ENCODE measurements at regions not wholly inside any gene's neighbourhood (a gene's known extent, or its start where the extent isn't known, plus 50 kb on each side); places are given as distances from the start of the nearest gene placed in this dataset.

DNA sequence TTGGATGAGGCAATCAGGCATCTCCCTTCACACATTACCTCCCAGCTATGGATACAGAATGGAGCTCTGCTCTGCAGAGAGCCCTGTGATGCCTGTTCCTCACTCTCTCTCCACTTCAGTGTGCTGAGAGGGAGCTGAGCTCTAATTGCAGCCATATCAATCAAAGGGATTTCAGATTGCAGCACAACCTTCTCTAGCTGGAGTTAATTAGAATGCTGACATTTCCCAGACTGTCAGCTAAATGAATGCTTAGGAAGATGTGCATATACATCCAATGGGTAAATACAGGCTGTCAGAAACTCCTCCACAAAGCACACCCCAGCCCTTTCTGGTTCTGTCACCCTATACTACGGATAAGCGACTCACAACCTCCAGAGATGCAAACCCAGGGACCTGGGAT lies 402.6 kb downstream of the EIPR1 start:
- DNase-seq, result no peak

GRCh38 chr2:2960441-2961133 lies 417.0 kb downstream of the EIPR1 start:
- no peak for DNase-seq

DNA sequence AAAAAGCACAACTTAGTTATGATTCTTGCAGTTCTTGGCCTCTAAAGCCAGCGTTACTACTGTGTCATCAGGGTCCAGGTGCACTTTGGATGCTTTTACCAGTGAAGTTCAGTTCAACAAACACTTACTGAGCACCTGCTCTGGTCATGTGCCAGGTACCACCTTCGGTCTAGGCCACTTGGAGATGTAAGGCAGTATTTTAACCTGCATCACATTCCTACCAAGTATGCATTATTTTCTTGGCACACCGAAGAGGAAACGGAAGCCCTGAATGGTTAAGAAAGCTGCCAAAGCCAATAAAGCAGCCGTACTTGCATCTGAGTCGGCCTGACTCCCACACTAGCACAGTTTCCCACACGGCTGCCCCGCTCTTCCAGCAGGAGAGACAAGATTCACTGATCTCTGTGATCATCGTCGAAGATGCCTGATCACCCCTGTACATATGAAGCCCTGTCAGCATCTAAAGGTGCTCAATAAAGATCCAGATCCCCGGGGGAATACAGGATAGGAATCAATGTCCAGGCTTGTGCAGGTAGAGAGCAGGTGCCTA lies 427.1 kb downstream of the EIPR1 start:
- DNase-seq, result no peak

DNA sequence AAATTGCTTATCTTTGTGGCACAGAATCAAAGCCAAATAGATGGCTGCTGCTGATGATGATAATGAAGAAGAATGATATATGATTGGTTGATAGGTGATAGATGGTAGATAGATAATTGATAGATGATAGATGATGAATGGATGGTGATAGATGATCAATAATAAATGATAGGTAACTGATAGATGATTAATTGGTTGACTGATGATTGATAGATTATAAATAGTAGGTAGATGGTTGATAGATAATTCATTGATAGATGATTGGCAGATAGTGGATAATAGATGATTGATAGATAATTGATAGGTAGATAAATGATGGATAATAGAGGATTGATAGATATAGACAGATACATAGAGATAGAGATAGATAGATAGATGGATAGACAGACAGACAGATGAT lies 430.2 kb downstream of the EIPR1 start:
- no peak for DNase-seq

- no peak for DNase-seq
Observed at GRCh38 chr2:2942906-2943305, 434.7 kb downstream of the EIPR1 start.

DNA sequence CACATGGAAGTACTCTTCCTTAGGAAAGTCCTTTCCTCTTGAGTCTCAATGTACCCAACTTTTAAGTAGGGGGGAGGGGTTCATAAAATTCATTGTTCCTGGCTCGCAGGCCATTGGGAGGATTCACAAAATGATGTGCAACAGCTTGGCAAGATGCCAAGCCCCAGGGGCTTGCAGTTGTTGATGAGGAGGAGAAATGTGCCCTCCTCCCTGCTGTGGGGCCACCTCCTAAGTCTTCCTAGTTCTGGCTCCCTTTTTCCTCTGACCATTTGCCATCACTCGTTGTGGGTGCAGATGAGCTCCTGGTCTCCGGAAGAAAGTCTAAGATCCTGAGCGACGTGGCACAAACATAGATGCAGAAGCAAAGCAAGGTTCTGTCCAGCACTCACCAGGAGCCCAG lies 435.4 kb downstream of the EIPR1 start:
- no peak for DNase-seq

- DNase-seq, result no peak
Observed at GRCh38 chr2:2941205-2941604, 436.4 kb downstream of the EIPR1 start.

- DNase-seq, result no peak
Observed at GRCh38 chr2:2940702-2941101, 436.9 kb downstream of the EIPR1 start.

DNA sequence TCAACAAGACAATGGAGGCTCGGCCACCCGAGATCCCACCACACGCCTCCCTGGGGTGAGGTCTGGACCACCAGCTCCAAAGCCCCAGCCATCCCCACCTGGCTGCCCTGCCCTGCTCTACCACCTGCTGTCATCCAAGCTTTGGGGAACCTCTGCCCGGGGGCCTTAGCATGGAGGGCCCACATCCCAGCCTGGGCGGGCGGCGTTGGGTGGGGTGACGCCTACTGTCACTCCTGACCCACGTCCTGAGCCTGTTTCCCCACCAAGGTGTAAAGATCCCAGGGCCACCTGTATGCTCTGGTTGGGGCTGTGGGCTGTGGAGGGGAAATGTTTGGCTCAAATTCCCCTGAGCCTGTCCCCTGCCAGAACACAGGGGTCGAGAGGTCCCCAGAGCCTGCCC lies 437.6 kb downstream of the EIPR1 start:
- no peak for DNase-seq

DNA sequence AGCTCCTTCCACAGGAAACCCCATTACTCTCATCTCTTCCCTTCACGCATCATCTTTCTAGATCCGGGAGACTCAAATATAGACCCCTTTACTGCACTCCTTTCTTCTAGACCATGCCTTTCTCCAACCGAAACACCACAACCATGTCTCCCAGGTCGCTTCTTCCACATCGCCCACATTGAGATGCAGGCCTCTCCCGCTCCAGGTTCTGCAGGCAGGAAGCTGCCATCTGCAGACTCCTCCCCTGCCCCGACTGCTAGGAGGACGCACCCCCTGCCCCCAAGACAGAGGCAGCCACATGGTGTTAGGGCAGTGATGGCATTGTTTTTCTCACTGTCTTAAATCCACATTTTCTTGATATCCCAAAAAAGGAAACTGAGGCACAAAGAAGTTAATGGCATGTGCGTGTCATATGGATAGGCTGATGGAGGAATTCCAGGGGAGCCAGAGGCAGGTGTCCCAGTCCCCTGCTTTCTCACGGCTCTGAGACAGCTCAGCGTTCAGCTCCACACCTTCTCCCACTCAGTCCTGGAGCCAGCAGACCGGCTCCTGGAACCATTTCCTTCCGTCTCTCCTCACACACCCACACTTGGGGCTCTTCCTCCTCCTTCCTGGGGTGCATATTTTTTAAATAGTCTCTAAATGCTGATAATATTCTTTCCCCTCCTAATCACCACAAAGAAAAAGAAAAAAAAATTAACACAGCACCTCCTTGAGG lies 438.4 kb downstream of the EIPR1 start:
- DNase-seq, result no peak

DNA sequence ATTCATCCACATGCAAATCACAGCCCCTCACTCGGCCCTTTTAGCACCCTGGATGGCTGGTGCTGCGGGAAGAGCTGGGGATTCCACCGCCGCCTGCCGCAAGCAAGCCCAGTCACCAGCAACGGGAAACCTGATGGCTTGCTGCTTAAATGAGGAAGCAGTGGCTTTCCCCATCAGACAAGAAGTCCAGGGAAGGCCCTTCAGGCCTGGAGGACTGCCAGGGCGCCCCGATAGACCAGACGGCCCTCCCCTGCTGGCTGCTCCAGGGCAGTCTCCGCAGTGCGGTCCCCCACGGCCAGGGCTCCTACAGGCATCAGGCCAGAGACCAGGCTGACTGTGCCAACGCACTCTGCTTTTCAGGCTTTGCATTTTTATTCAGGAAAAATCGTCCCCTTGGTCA lies 439.1 kb downstream of the EIPR1 start:
- no peak for DNase-seq

DNA sequence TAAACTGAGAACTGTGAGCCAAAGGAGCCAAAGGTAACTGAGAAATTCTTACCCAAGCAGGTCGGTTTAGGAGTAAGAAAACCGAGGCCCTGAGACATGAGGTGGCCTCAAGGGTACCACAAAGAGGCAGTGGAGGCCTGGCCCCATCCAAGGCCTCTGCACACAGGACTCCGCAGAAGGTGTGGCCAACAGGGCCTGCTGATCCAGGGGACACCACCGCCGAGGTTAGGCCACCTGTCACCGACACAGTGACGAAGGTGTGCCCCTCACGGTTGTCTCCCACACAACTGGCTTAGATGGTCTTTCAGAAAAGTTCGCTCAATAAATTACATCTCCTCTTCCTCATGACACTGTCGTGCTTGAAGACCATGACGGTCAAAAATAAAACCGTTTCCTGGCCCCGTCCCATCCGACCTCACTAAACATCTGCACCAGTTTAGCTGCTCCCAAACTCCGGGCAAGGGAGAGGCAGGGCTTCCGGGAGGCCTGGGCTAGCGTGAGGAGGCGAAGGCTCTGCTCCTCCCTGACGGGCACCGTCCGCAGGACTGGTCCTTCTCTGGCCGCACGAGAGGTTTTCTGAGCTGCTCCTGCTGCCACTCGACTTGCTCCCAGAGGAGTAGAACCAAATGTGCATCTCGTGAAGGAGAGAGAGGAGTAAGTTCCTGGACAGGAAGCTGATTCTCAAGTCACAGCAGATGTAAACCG lies 442.0 kb downstream of the EIPR1 start:
- DNase-seq, result no peak

- DNase-seq, result no peak
Observed at GRCh38 chr2:2933426-2933825, 444.2 kb downstream of the EIPR1 start.

GRCh38 chr2:2932692-2933305 lies 444.8 kb downstream of the EIPR1 start:
- DNase-seq, result no peak

GRCh38 chr2:2932189-2932588 lies 445.4 kb downstream of the EIPR1 start:
- no peak for DNase-seq

DNA sequence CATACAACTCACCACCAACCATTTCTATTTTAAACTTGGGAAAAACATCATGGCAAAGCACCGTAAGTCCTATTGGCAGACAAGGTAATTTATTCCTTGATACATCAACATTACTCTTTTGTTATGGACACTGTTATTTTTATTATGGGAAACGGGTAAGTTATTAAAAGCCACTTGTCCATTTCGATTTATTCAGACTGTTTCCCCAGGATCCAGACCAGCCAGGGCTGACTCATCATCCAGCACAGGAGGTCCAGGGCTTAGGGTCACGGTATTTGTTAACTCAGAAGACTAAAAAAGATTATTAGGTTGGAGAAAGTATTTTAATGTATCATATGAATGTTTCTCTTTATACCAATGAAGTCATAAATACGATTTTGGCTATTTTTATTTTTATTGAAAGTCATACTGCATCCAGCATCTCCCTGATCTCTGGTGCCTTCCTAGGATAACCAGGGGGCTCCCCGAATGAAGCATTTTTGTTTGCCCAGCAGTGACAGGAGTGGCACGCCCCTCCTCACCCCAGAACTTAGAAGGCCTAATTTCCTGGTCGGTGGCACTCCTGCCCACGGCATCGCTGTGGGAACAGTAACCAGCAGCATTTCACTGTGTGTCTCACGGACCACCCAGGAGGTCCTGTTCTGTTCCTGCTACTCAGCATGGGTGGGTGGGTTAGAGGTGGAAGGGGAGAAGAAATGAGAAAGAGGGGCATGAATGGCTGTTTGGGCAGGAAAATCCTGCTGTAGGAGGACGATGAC lies 446.1 kb downstream of the EIPR1 start:
- no peak for DNase-seq

GRCh38 chr2:2930841-2931240 lies 446.8 kb downstream of the EIPR1 start:
- no peak for DNase-seq

GRCh38 chr2:2926858-2927175 lies 450.8 kb downstream of the EIPR1 start:
- no peak for DNase-seq

- no peak for DNase-seq
Observed at GRCh38 chr2:2926009-2926857, 451.4 kb downstream of the EIPR1 start.

GRCh38 chr2:2922156-2922555 lies 455.5 kb downstream of the EIPR1 start:
- no peak for DNase-seq

- no peak for DNase-seq
Observed at GRCh38 chr2:2921011-2921720, 456.5 kb downstream of the EIPR1 start.

Measured in CD4-positive, alpha-beta T cell treated with Interferon gamma for 1 hour (primary cell).